K562 (cell line): ENCODE measurements at regions not wholly inside any gene's neighbourhood (a gene's known extent, or its start where the extent isn't known, plus 50 kb on each side); places are given as distances from the start of the nearest gene placed in this dataset.

Experiments
- ATAC-seq: fragments of 200-7000 bp; cut with Tn5 transposase; 3 replicates; pipeline ENCODE4 v1.9.1; 2020; ENCODE audit warnings: moderate library complexity
- BruUV-seq: library from RNA; stranded (reverse); fragments of 400-500 nt; replicated peaks from 2 replicates; lab custom pipeline; 2021; lab: Mats Ljungman, UMichigan
- CTCF ChIA-PET: fragments of 300-600 bp; formaldehyde crosslinking; extraction: SDS; loops from one replicate; lab custom pipeline; 2021; ENCODE audit warnings: low intra/inter-chr PET ratio; lab: Yijun Ruan, JAX
- POLR2A ChIA-PET: fragments of 300-600, 350-650 bp; sonication (Branson Sonifier 250); formaldehyde crosslinking; extraction: SDS; loops from one replicate; lab custom pipeline; 2021; ENCODE audit warnings: antibody characterized with exemption, inconsistent platforms; lab: Yijun Ruan, JAX
- DNase-seq, 4 experiments: peaks; one replicate each; pipeline versions ENCODE4 v3.0.0 to v3.0.0-alpha.2; 2011 to 2018; ENCODE audit warnings: low spot score in 3 of 4, mixed read lengths in 3 of 4; ENCODE audit errors: extremely low read depth in 1 of 4
- FAIRE-seq: peaks from 2 replicates; lab custom pipeline; 2011; peaks lifted over from hg19 to GRCh38; lab: Jason Lieb, UNC
- H2AFZ ChIP-seq: 2 replicates; pipeline ENCODE4 v1.6.0; 2011; ENCODE audit warnings: low read depth, low read length, control low read depth, inconsistent platforms
- H3K27ac ChIP-seq: fragments of 200-600 bp; 3 replicates; pipeline ENCODE4 v1.8.0; 2011; ENCODE audit warnings: low read depth, mild to moderate bottlenecking, control low read depth, inconsistent platforms, low read length, moderate library complexity, mixed read lengths; ENCODE audit errors: extremely low read depth
- H3K27me3 ChIP-seq, 2 experiments: fragments of 300-600 bp in 1 of 2; 2 replicates in 1 of 2; 3 replicates in 1 of 2; pipeline versions ENCODE4 v1.6.0 to v1.8.0; 2011; ENCODE audit warnings: inconsistent platforms in 2 of 2, low read length in 2 of 2, mild to moderate bottlenecking in 1 of 2, mixed read lengths in 1 of 2, moderate library complexity in 1 of 2; ENCODE audit not compliant: control insufficient read depth in 2 of 2, insufficient read depth in 2 of 2
- H3K36me3 ChIP-seq: fragments of 300-600 bp; 3 replicates; pipeline ENCODE4 v1.8.0; 2011; ENCODE audit warnings: mild to moderate bottlenecking, low read length, inconsistent platforms; ENCODE audit not compliant: control insufficient read depth, insufficient read depth
- H3K4me1 ChIP-seq, 2 experiments: fragments of 200-600 bp in 1 of 2; replicated peaks in 1 of 2; 2 replicates in 1 of 2; 3 replicates in 1 of 2; pipeline versions ENCODE4 v1.5.1 to v1.8.0; 2011; ENCODE audit warnings: inconsistent platforms in 2 of 2, low read length in 2 of 2, mild to moderate bottlenecking in 1 of 2, mixed read lengths in 1 of 2, moderate library complexity in 1 of 2; ENCODE audit not compliant: control insufficient read depth in 2 of 2, insufficient read depth in 2 of 2
- H3K4me2 ChIP-seq: 2 replicates; pipeline ENCODE4 v1.6.1; 2011; ENCODE audit warnings: low read length, control low read depth, inconsistent platforms, mixed read lengths; ENCODE audit not compliant: insufficient read depth
- H3K4me3 ChIP-seq: fragments of 200-600 bp; sonication (generic), shearing (Covaris generic); 2 replicates; pipeline ENCODE4 v1.5.1; 2016; ENCODE audit warnings: control low read depth, inconsistent platforms
- H3K79me2 ChIP-seq: fragments of 200-600 bp; 3 replicates; pipeline ENCODE4 v1.8.0; 2011; ENCODE audit warnings: low read length, inconsistent platforms; ENCODE audit not compliant: control insufficient read depth, insufficient read depth
- H3K9ac ChIP-seq, 2 experiments: 2 replicates each; pipeline versions ENCODE4 v1.6.0 to v1.6.1; 2011; ENCODE audit warnings: low read depth in 2 of 2, low read length in 2 of 2, control low read depth in 1 of 2, inconsistent platforms in 1 of 2, mild to moderate bottlenecking in 1 of 2, mixed read lengths in 1 of 2; ENCODE audit not compliant: insufficient read depth in 1 of 2
- H3K9me1 ChIP-seq: one replicate; pipeline ENCODE4 v1.6.0; 2011; ENCODE audit warnings: inconsistent platforms, mild to moderate bottlenecking, low read length, moderate library complexity; ENCODE audit not compliant: control insufficient read depth, insufficient read depth
- H3K9me3 ChIP-seq: replicated peaks from 2 replicates; pipeline ENCODE4 v1.5.1; 2011; ENCODE audit warnings: low read depth, low read length, inconsistent platforms; ENCODE audit not compliant: control insufficient read depth, insufficient read depth
- H4K20me1 ChIP-seq: replicated peaks from 2 replicates; pipeline ENCODE4 v1.6.1; 2011; ENCODE audit warnings: low read length, inconsistent platforms, mixed read lengths; ENCODE audit not compliant: control insufficient read depth, insufficient read depth
- AFF4 ChIP-seq: sonication (generic); formaldehyde crosslinking; IDR thresholded peaks from 2 replicates; pipeline ENCODE4 v1.8.0; 2023; ENCODE audit warnings: mild to moderate bottlenecking, missing genetic modification reagents
- CBX3 ChIP-seq, 2 experiments: IDR thresholded peaks; 1 replicate in 1 of 2; 2 replicates in 1 of 2; pipeline ENCODE4 v1.6.1; 2012; ENCODE audit warnings: inconsistent platforms in 2 of 2, low read length in 2 of 2, borderline replicate concordance in 1 of 2, control low read depth in 1 of 2
- MTF1 ChIP-seq: fragments of 250-450 bp; sonication (Bioruptor Pico); IDR thresholded peaks from 2 replicates; pipeline ENCODE4 v1.9.0; 2021; ENCODE audit warnings: moderate library complexity, mild to moderate bottlenecking, inconsistent platforms, borderline replicate concordance
- POLR2AphosphoS2 ChIP-seq: IDR thresholded peaks from 2 replicates; pipeline ENCODE4 v1.6.1; 2012; ENCODE audit warnings: low read length, improper control_type of control experiment
- PRMT5 ChIP-seq: sonication (generic); formaldehyde crosslinking; IDR thresholded peaks from 2 replicates; pipeline ENCODE4 v1.5.0; 2020; ENCODE audit warnings: missing genetic modification reagents
- SMARCB1 ChIP-seq: IDR thresholded peaks from 2 replicates; pipeline ENCODE4 v1.6.1; 2011; ENCODE audit warnings: improper control_type of control experiment, low read depth; ENCODE audit not compliant: insufficient read length
- in situ Hi-C: fragments of 300-500 bp; cut with MboI; formaldehyde crosslinking; loops from 4 replicates; pipeline ENCODE4 v1.15.0; 2018; ENCODE audit warnings: inconsistent platforms, mixed read lengths
- intact Hi-C: fragments of 100-400 bp; cut with micrococcal nuclease; formaldehyde crosslinking; loops from 2 replicates; pipeline ENCODE4 v1.14.2; 2022

- no peaks in the 10 kb centered on the region for H3K9me1 ChIP-seq
- H3K9ac ChIP-seq = no peak overlapping the region
- TF ChIP-seq CBX3 (IDR thresholded peaks at IDR 0.05; ENCODE audit: borderline replicate concordance in 1 of 2, low read length in 2 of 2) (no peak), POLR2AphosphoS2 (no peak), SMARCB1 (no peak), MTF1 (CRISPR knock-in tag) (no peak), AFF4 (CRISPR knock-in tag) (no peak), PRMT5 (no peak)
- TF ChIP-seq, all 486 proteins: peak for 0
- DNase-seq (no peak), ATAC-seq (no peak), FAIRE-seq (no peak)
- POLR2A ChIA-PET = no interaction called here
- no TSS peak for BruUV-seq
- no peak overlapping the region for H3K4me2 ChIP-seq
- no peaks in the 10 kb centered on the region for H3K9me3 ChIP-seq
- intact Hi-C loops = no loop called here
- H3K4me3 ChIP-seq = no peak overlapping the region
- no peaks in the 10 kb centered on the region for H3K27me3 ChIP-seq
- CTCF ChIA-PET = no interaction called here
- in situ Hi-C loops = no loop called here
- no peaks in the 10 kb centered on the region for H3K36me3 ChIP-seq
- H4K20me1 ChIP-seq = no peaks in the 10 kb centered on the region
- H2AFZ ChIP-seq = no peak overlapping the region
- H3K27ac ChIP-seq = no peak overlapping the region
- no peaks in the 10 kb centered on the region for H3K4me1 ChIP-seq
- H3K79me2 ChIP-seq = no peaks in the 10 kb centered on the region
Observed at GRCh38 chr2:194494401-194494800, 1162.6 kb upstream of the SLC39A10 start.
